ENCODE measurements at regions not wholly inside any gene's neighbourhood (a gene's known extent, or its start where the extent isn't known, plus 50 kb on each side); places are given as distances from the start of the nearest gene placed in this dataset.

- no peaks in the 10 kb centered on the region for H3K27me3 ChIP-seq
- intact Hi-C loops (cut with DNase I) = no loop called here
- H3K9me3 ChIP-seq = no peaks in the 10 kb centered on the region
- no peak overlapping the region for H3K9ac ChIP-seq (ENCODE audit: low read depth in 2 of 2, low read length in 2 of 2)
- no peaks in the 10 kb centered on the region for H3K4me1 ChIP-seq
- no peak overlapping the region for H3K27ac ChIP-seq
- H3K36me3 ChIP-seq = no peaks in the 10 kb centered on the region
- H3K4me3 ChIP-seq = no peak overlapping the region
- TF ChIP-seq CTCF (IDR thresholded peaks at IDR 0.05) = no peak
- DNase-seq = no peak
These were observed 113.8 kb upstream of the FAM174A start for GRCh38 chr5:100421360-100421759.

GRCh38 chr5:100418231-100418630 lies 116.9 kb upstream of the FAM174A start:
- H3K4me3 ChIP-seq = no peak overlapping the region
- H3K36me3 ChIP-seq = no peaks in the 10 kb centered on the region
- H3K4me1 ChIP-seq = no peaks in the 10 kb centered on the region
- H3K27ac ChIP-seq = no peak overlapping the region
- no peak overlapping the region for H3K9ac ChIP-seq (ENCODE audit: low read depth in 2 of 2, low read length in 2 of 2)
- intact Hi-C loops (cut with DNase I) = no loop called here
- no peak for DNase-seq
- TF ChIP-seq CTCF (IDR thresholded peaks at IDR 0.05) = no peak
- H3K27me3 ChIP-seq = no peaks in the 10 kb centered on the region
- H3K9me3 ChIP-seq = no peaks in the 10 kb centered on the region

GRCh38 chr5:100409660-100410151 lies 125.5 kb upstream of the FAM174A start:
- no peaks in the 10 kb centered on the region for H3K4me1 ChIP-seq
- H3K27me3 ChIP-seq = no peaks in the 10 kb centered on the region
- no peaks in the 10 kb centered on the region for H3K36me3 ChIP-seq
- intact Hi-C loops (cut with DNase I) = no loop called here
- no peak for DNase-seq
- TF ChIP-seq CTCF (IDR thresholded peaks at IDR 0.05) = no peak
- no peak overlapping the region for H3K4me3 ChIP-seq
- H3K27ac ChIP-seq = no peak overlapping the region
- no peaks in the 10 kb centered on the region for H3K9me3 ChIP-seq
- no peak overlapping the region for H3K9ac ChIP-seq (ENCODE audit: low read depth in 2 of 2, low read length in 2 of 2)

GRCh38 chr5:100407053-100407452 lies 128.1 kb upstream of the FAM174A start:
- Histone ChIP-seq H3K9ac (ENCODE audit: low read depth in 2 of 2, low read length in 2 of 2) (no peak overlapping the region), H3K4me1 (no peaks in the 10 kb centered on the region), H3K27ac (no peak overlapping the region), H3K27me3 (no peaks in the 10 kb centered on the region), H3K36me3 (no peaks in the 10 kb centered on the region), H3K4me3 (no peak overlapping the region), H3K9me3 (no peaks in the 10 kb centered on the region)
- intact Hi-C loops (cut with DNase I) = no loop called here
- DNase-seq = no peak
- TF ChIP-seq CTCF (IDR thresholded peaks at IDR 0.05) = no peak

- H3K27me3 ChIP-seq = no peaks in the 10 kb centered on the region
- H3K9ac ChIP-seq (ENCODE audit: low read depth in 2 of 2, low read length in 2 of 2) = no peak overlapping the region
- intact Hi-C loops (cut with DNase I) = no loop called here
- no peaks in the 10 kb centered on the region for H3K4me1 ChIP-seq
- no peak for TF ChIP-seq CTCF (IDR thresholded peaks at IDR 0.05)
- H3K4me3 ChIP-seq = no peak overlapping the region
- H3K9me3 ChIP-seq = no peaks in the 10 kb centered on the region
- H3K27ac ChIP-seq = no peak overlapping the region
- no peaks in the 10 kb centered on the region for H3K36me3 ChIP-seq
- DNase-seq = no peak
These were observed 128.5 kb upstream of the FAM174A start for GRCh38 chr5:100406640-100407039.

GRCh38 chr5:100402071-100402470 lies 133.1 kb upstream of the FAM174A start:
- H3K9me3 ChIP-seq = no peaks in the 10 kb centered on the region
- H3K4me3 ChIP-seq = no peak overlapping the region
- no peak for TF ChIP-seq CTCF (IDR thresholded peaks at IDR 0.05)
- H3K9ac ChIP-seq (ENCODE audit: low read depth in 2 of 2, low read length in 2 of 2) = no peak overlapping the region
- intact Hi-C loops (cut with DNase I) = no loop called here
- no peak overlapping the region for H3K27ac ChIP-seq
- no peak for DNase-seq
- no peaks in the 10 kb centered on the region for H3K36me3 ChIP-seq
- no peaks in the 10 kb centered on the region for H3K4me1 ChIP-seq
- no peaks in the 10 kb centered on the region for H3K27me3 ChIP-seq
